GM18873 (cell line): ENCODE measurements at regions not wholly inside any gene's neighbourhood (a gene's known extent, or its start where the extent isn't known, plus 50 kb on each side); places are given as distances from the start of the nearest gene placed in this dataset.

Experiments
- ATAC-seq: cut with Tn5 transposase; IDR thresholded peaks from one replicate; pipeline ENCODE4 v1.9.1; 2021; ENCODE audit warnings: mild to moderate bottlenecking, moderate library complexity, moderate number of reproducible peaks; ENCODE audit not compliant: unreplicated experiment, low FRiP score

GRCh38 chr6:50102676-50103075, 52.9 kb upstream of the DEFB112 start:
- ATAC-seq = no peak

- ATAC-seq = no peak
Observed at GRCh38 chr6:50110587-50110986, 60.9 kb upstream of the DEFB112 start.

GRCh38 chr6:50112981-50113857, 63.5 kb upstream of the DEFB112 start:
- ATAC-seq = no peak

DNA sequence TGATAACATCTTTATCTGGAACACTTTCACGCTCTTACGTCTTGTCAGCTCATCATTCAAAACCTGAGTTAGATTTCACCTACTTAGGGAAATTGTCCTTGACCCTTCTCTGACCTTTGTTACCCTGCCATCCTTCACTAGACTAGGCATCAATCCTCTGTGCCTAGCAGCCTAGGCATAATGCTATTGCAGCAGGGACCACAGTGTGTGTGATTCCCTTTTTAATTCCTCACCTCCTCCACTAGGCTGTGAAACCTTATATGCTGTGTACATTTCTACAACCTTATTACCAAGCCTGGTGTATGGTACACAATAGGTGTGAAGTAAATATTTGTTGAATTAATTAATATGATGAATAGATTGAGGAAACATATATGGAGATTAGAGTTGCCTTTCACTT, 66.7 kb upstream of the DEFB112 start:
- no peak for ATAC-seq

DNA sequence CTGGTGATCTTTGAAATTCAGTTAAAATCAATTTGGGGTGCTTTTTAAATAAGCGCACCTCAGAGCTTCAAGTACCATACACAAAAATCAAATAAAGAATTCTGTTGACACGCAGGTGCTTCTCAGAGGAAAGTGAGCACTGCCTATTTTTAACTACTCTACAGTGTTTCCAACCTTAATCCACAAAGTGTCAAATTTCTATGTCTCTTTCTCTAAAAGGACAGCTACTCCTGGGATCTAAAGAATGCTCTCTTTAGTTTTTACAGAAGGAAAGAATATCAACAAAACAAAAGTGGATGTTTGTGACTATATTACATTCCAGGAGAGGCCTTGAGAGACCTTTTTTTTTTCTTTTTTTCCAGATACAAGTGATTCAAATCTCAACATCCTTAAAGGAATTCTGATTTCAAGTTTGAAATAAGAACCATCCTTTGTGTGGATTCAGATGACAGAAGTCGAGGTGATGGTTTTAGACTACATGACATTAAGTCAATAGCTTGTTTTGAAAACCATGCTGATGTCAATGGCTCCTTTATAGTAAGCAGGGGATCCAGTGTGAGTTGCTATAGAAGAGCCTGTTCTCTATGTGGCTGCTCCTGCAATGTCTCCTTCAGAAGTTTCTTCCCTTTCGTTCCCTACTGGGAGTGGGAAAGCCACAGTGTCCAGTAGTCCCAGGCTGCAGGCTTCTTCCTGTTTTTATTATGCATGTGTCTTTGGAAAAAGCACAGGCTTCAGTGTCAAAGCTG, 67.2 kb upstream of the DEFB112 start:
- no peak for ATAC-seq

- no peak for ATAC-seq
Observed at GRCh38 chr6:50120300-50120699, 70.6 kb upstream of the DEFB112 start.

DNA sequence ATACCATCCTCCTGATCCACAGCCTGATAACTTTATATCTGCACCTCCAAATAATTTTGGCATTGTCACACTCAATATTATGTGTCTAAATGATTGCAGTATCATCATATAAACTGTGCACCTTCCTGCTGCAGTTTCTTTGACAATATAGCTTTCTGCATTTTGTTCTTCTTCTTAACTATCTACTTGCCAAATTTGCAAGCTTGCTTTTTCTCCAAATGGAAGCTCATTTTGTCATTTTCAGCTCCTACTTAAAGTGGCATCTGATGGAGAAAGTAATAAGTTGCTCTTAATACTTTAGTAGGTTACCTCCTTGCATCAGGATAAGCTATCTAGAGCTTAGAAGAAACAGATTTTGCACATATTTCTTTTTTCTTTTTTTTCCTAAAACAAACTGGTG, 74.0 kb upstream of the DEFB112 start:
- no peak for ATAC-seq

DNA sequence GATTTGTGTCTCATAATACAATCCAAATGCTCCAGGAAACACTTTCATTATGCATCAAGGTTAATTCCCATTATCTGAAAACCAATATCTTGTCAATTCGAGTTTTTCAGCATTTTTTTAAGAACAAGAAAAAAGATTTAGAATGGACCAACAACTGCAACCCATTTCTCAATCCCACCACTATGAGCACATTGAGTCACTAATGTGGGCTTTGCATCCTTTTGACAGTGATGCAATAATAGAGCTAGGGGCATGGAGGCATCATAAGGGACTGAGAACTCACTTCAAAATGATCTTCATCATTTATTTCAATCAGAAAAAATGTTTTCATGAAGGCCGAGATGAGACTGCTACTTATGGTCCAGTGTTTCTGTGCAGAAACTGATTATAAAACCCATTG, 74.8 kb upstream of the DEFB112 start:
- ATAC-seq = no peak

- ATAC-seq = no peak
Observed at GRCh38 chr6:50128420-50129005, 78.8 kb upstream of the DEFB112 start.

- ATAC-seq = no peak
Observed at GRCh38 chr6:50135968-50136367, 86.2 kb upstream of the DEFB112 start.

DNA sequence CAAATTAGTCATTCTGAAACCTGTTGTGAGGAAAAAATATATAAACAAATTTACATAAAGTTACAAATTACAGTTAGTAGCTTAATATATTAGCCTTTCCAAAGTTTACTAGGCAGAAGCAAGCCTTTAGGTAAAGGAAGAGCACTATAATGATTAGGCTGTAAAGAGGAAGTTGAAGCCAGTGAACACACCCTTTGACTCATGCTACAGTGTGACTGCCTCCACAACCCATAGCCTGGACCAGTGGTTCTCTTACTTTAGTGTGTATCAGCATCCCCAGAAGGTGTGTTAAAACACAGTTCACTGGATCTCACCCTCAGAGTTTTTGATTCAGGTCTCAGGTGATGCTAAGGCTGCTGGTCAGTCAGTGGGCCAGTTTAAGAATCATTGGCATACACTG, 91.4 kb upstream of the DEFB112 start:
- no peak for ATAC-seq

GRCh38 chr6:50143011-50143719, 93.4 kb upstream of the DEFB112 start:
- ATAC-seq = no peak

DNA sequence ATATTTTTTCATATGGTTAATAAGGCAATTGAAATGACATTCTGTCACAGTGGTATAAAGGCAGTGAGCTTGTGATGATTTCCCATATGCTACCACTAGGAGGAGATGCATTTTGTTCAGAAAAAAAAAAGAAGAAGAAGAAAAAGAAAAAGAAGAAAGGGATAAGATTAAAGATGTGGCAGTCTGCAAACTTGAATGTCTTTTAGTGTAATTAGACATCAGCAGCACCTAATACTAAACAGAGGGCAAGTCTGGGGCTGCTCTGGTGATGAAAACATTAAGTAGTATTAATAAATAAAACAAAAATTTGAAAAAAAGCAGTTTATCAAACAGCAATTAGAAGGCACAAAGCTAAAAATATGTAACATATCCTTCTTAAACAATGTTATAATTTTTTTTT, 95.4 kb upstream of the DEFB112 start:
- no peak for ATAC-seq

GRCh38 chr6:50147371-50147770, 97.6 kb upstream of the DEFB112 start:
- ATAC-seq = no peak

GRCh38 chr6:50180646-50181045, 130.9 kb upstream of the DEFB112 start:
- ATAC-seq = no peak

DNA sequence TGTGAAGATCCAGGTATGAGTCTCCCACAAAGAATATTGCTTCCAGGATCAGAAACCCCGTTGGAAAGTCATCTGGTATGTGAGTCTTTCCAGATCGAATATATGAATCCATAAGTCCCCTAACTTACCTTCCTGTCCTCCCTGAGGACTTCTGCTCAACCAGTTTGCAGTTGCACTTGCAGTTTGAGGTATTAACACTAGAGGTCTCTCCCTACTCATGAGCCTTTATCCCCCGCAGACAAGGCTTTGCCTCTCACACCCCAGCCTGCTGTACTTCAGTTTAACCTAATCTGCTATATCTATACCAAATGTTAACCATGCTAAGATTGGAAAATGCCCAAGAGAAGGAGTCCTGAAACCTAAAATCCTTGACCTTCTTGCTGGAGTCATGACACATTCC, 135.3 kb upstream of the DEFB112 start:
- no peak for ATAC-seq

DNA sequence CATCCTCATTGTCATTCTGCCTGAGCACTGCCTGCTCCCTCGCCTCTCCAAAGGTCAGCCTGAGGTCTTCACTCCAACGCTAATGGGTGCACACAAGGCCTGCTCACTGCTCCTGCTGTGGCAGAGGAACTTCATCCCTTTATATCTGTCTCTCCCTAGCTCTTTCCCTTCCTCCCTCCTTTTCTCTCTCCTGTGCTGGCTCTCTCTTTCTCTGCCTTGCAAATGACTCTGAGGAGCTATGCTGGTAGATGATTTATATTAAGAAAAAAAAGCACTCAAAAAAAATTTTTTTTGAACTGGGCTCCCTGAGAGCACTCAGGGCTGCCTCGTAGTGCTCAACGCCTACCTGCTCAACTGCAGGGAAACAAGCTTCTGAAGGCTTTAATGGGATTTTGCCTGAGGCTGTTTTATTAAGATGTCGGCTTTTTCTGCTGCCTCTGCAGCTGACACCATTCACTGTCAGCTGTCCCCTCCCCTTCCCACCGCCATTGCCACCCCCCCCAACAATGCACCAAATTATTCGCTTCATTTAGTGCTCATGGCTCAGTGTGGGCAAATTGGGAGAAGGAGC, 137.7 kb upstream of the DEFB112 start:
- no peak for ATAC-seq

DNA sequence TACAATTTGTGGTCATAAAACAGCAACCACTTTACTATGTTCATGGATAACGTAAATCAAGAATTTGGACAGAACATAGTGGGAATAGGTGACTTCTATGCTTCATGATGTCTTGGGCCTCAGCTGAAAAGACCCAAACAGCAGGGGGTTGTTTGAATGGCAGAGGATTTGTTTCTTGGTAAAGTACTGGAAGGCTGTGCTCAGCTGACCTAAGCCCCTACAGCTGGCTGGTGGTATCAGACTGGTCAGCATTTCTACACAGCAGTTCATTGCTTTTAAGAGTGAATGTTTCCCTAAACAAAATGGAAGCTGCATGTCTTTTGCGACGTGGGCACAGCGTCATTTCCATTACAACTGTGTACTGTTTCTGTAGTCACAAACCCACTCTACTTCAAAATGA, 148.5 kb upstream of the DEFB112 start:
- no peak for ATAC-seq

- ATAC-seq = no peak
Observed at GRCh38 chr6:50202766-50203165, 153.0 kb upstream of the DEFB112 start.

GRCh38 chr6:50211582-50211981, 161.9 kb upstream of the DEFB112 start:
- no peak for ATAC-seq

- no peak for ATAC-seq
Observed at GRCh38 chr6:50213146-50213545, 163.4 kb upstream of the DEFB112 start.
